GM19240 (cell line): ENCODE measurements at regions not wholly inside any gene's neighbourhood (a gene's known extent, or its start where the extent isn't known, plus 50 kb on each side); places are given as distances from the start of the nearest gene placed in this dataset.

ENCODE experiments used
- DNase-seq: peaks from one replicate; pipeline ENCODE4 v3.0.0; 2011; ENCODE audit warnings: low spot score; ENCODE audit not compliant: insufficient read length

- no peak for DNase-seq
Measured at GRCh38 chr7:26011039-26011696, 140.8 kb upstream of the NFE2L3 start.

- no peak for DNase-seq
Measured at GRCh38 chr7:26013551-26014083, 138.4 kb upstream of the NFE2L3 start.

- DNase-seq = no peak
Measured at GRCh38 chr7:26022982-26023381, 129.0 kb upstream of the NFE2L3 start.

- DNase-seq = no peak
Measured at GRCh38 chr7:26029911-26030310, 122.1 kb upstream of the NFE2L3 start.

GRCh38 chr7:26034391-26034790 is 117.6 kb upstream of the NFE2L3 start:
- DNase-seq = no peak

GRCh38 chr7:26035552-26035951 is 116.4 kb upstream of the NFE2L3 start:
- DNase-seq = no peak

- DNase-seq = no peak
Measured at GRCh38 chr7:26036092-26036491, 115.9 kb upstream of the NFE2L3 start.

GRCh38 chr7:26038201-26038990 is 113.6 kb upstream of the NFE2L3 start:
- no peak for DNase-seq

GRCh38 chr7:26040085-26040484 is 111.9 kb upstream of the NFE2L3 start:
- DNase-seq = no peak

- no peak for DNase-seq
Measured at GRCh38 chr7:26042237-26042636, 109.8 kb upstream of the NFE2L3 start.

GRCh38 chr7:26043801-26044200 is 108.2 kb upstream of the NFE2L3 start:
- no peak for DNase-seq

GRCh38 chr7:26044320-26044719 is 107.7 kb upstream of the NFE2L3 start:
- no peak for DNase-seq

- DNase-seq = no peak
Measured at GRCh38 chr7:26046150-26046549, 105.8 kb upstream of the NFE2L3 start.

GRCh38 chr7:26046878-26047277 is 105.1 kb upstream of the NFE2L3 start:
- no peak for DNase-seq

GRCh38 chr7:26048663-26049062 is 103.3 kb upstream of the NFE2L3 start:
- no peak for DNase-seq

- DNase-seq = no peak
Measured at GRCh38 chr7:26049081-26049480, 102.9 kb upstream of the NFE2L3 start.

GRCh38 chr7:26051021-26051420 is 101.0 kb upstream of the NFE2L3 start:
- no peak for DNase-seq

- no peak for DNase-seq
Measured at GRCh38 chr7:26052706-26053105, 99.3 kb upstream of the NFE2L3 start.

GRCh38 chr7:26054386-26054785 is 97.6 kb upstream of the NFE2L3 start:
- DNase-seq = no peak

- DNase-seq = no peak
Measured at GRCh38 chr7:26055241-26055640, 96.8 kb upstream of the NFE2L3 start.

GRCh38 chr7:26060733-26061677 is 91.0 kb upstream of the NFE2L3 start:
- no peak for DNase-seq
